HG02870 (cell line): ENCODE measurements at regions not wholly inside any gene's neighbourhood (a gene's known extent, or its start where the extent isn't known, plus 50 kb on each side); places are given as distances from the start of the nearest gene placed in this dataset.
"Not testable (repeated sequence)": the region's sequence is repeated elsewhere in the genome, so short reads cannot be mapped to it uniquely, and the experiment has no call there.

Experiments
- ATAC-seq: cut with Tn5 transposase; IDR thresholded peaks from one replicate; pipeline ENCODE4 v1.9.1; 2021; ENCODE audit warnings: mild to moderate bottlenecking, moderate library complexity; ENCODE audit not compliant: unreplicated experiment

DNA sequence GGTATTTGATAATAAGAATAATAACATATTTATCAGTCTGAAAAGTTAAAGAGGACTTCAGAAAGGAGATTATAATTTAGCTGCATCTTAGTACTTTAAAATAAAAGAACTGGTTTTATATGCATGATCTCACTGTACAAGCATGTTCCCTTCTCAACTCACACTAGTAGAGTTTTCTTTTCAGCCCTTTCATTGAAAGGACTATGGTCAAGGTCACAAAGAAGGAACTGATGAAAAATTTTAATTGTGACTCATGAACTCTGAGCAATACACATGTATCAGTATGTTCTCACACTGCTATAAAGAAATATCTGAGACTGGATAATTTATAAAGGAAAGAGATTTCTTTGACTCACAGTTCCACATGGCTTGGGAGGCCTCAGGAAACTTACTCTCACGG lies 73.7 kb upstream of the NDST4 start:
- ATAC-seq = no peak

DNA sequence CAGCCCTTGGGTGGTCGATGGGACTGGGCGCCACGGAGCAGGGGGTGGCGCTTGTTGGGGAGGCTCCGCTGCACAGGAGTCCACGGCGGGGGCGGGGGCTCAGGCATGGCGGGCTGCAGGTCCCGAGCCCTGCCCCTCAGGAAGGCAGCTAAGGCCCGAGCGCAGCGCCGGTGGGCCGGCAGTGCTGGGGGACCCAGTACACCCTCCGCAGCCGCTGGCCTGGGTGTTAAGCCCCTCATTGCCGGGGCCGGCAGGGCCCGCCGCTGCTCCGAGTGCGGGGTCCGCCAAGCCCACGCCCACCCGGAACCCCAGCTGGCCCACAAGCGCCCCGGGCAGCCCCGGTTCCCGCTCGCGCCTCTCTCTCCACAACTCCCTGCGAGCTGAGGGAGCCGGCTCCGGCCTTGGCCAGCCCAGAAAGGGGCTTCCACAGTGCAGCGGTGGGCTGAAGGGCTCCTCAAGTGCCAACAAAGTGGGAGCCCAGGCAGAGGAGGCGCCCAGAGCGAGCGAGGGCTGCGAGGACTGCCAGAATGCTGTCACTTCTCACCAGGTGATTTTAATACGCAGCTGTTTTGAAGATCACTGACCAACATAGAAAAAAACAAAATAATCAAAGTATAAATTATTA lies 66.1 kb upstream of the NDST4 start:
- ATAC-seq = not testable (repeated sequence)

DNA sequence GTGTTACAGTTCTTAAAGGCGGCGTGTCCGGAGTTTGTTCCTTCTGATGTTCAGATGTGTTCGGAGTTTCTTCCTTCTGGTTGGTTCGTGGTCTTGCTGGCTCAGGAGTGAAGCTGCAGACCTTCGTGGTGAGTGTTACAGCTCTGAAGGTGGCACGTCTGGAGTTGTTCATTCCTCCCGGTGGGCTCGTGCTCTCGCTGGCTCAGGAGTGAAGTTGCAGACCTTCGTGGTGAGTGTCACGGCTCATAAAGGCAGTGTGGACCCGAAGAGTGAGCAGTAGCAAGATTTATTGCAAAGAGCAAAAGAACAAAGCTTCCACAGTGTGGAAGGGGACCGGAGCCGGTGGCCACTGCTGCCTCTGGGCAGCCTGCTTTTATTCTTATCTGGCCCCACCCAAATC lies 65.3 kb upstream of the NDST4 start:
- not testable (repeated sequence) for ATAC-seq

DNA sequence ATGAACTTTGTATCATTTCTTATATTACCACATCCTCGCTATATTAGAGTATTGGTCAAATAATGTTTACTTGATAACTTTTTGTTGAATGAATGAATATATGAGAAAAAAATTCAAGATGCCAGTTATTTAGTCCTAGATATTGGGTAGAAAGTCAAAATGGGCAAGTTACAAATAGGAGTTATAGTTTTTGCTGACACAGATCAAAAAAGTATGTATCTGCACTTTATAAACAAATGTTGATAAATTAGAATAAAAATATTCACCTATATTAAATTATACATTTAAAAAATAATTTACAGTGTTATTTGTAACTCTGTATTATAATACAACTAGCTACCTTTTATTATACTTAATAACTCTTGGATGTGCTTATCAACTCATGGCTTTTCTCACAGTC lies 57.8 kb upstream of the NDST4 start:
- no peak for ATAC-seq

DNA sequence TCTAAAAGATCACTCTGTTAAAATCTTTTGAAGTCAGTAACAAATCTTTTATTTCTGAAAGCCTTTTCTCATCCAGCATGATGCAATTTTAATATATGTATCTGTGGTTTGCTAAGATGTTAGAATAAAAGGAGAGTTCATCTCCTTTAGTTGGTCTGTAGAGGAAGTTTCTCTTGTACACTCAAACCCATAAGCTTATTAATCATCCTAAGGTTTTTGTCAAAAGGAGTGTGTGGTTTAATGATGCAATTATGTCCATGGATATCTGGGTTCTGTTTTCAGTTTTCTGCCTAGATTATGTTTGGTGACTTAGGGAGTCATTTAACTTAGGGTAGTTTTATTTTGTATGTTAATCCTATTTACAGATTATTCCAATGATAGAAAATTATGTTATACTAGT lies 52.1 kb upstream of the NDST4 start:
- no peak for ATAC-seq
